GM21723 (cell line): ENCODE measurements at regions not wholly inside any gene's neighbourhood (a gene's known extent, or its start where the extent isn't known, plus 50 kb on each side); places are given as distances from the start of the nearest gene placed in this dataset.
A peak's percentile ranks its signal among the peaks of the same experiment; 100 is the strongest.
"Not testable (repeated sequence)": the region's sequence is repeated elsewhere in the genome, so short reads cannot be mapped to it uniquely, and the experiment has no call there.

Experiments
- ATAC-seq: cut with Tn5 transposase; IDR thresholded peaks from one replicate; pipeline ENCODE4 v1.9.1; 2021; ENCODE audit warnings: mild to moderate bottlenecking, moderate library complexity; ENCODE audit not compliant: unreplicated experiment

GRCh38 chr9:29976981-29977380, 2403.7 kb upstream of the C9orf72 start:
- ATAC-seq, result no peak

GRCh38 chr9:29981013-29981412, 2403.4 kb upstream of the ACO1 start:
- no peak for ATAC-seq

- ATAC-seq, result no peak
Measured at GRCh38 chr9:29999645-30000044, 2384.8 kb upstream of the ACO1 start.

GRCh38 chr9:30010691-30011090, 2373.8 kb upstream of the ACO1 start:
- ATAC-seq, result no peak

- no peak for ATAC-seq
Measured at GRCh38 chr9:30012622-30013021, 2371.8 kb upstream of the ACO1 start.

- ATAC-seq, result no peak
Measured at GRCh38 chr9:30015073-30015472, 2369.4 kb upstream of the ACO1 start.

- no peak for ATAC-seq
Measured at GRCh38 chr9:30020161-30020560, 2364.3 kb upstream of the ACO1 start.

- no peak for ATAC-seq
Measured at GRCh38 chr9:30035761-30036160, 2348.7 kb upstream of the ACO1 start.

GRCh38 chr9:30036558-30036957, 2347.9 kb upstream of the ACO1 start:
- ATAC-seq, result no peak

- no peak for ATAC-seq
Measured at GRCh38 chr9:30039712-30040111, 2344.7 kb upstream of the ACO1 start.

GRCh38 chr9:30048396-30048795, 2336.0 kb upstream of the ACO1 start:
- ATAC-seq, result no peak

- no peak for ATAC-seq
Measured at GRCh38 chr9:30058463-30058862, 2326.0 kb upstream of the ACO1 start.

GRCh38 chr9:30060976-30061375, 2323.5 kb upstream of the ACO1 start:
- no peak for ATAC-seq

- no peak for ATAC-seq
Measured at GRCh38 chr9:30065888-30066287, 2318.6 kb upstream of the ACO1 start.

GRCh38 chr9:30069236-30069635, 2315.2 kb upstream of the ACO1 start:
- not testable (repeated sequence) for ATAC-seq

GRCh38 chr9:30075022-30075421, 2309.4 kb upstream of the ACO1 start:
- no peak for ATAC-seq

- ATAC-seq, result peak; percentile 82
Measured at GRCh38 chr9:30075451-30076199, 2308.8 kb upstream of the ACO1 start.

GRCh38 chr9:30078195-30078594, 2306.2 kb upstream of the ACO1 start:
- ATAC-seq, result no peak

- ATAC-seq, result no peak
Measured at GRCh38 chr9:30089428-30089827, 2295.0 kb upstream of the ACO1 start.

GRCh38 chr9:30103647-30104394, 2280.6 kb upstream of the ACO1 start:
- no peak for ATAC-seq

- ATAC-seq, result not testable (repeated sequence)
Measured at GRCh38 chr9:30107134-30107533, 2277.3 kb upstream of the ACO1 start.

GRCh38 chr9:30116673-30117217, 2267.7 kb upstream of the ACO1 start:
- no peak for ATAC-seq
